Chondrocyte (in vitro differentiated cells): ENCODE measurements at regions not wholly inside any gene's neighbourhood (a gene's known extent, or its start where the extent isn't known, plus 50 kb on each side); places are given as distances from the start of the nearest gene placed in this dataset.

ENCODE experiments used
- DNase-seq: peaks from one replicate; pipeline ENCODE4 v3.0.0; 2021; ENCODE audit warnings: mixed read lengths, low spot score
- H3K27ac Mint-ChIP-seq: one replicate; pipeline ENCODE4 v1.8.0; 2021; ENCODE audit warnings: mild to moderate bottlenecking, moderate library complexity, mixed read lengths; ENCODE audit not compliant: unreplicated experiment
- H3K27me3 Mint-ChIP-seq: 2 replicates; pipeline ENCODE4 v1.8.0; 2021; ENCODE audit warnings: low read depth, mixed read lengths
- H3K36me3 Mint-ChIP-seq: 2 replicates; pipeline ENCODE4 v1.8.0; 2021; ENCODE audit warnings: low read depth, mixed read lengths
- H3K4me1 Mint-ChIP-seq: 2 replicates; pipeline ENCODE4 v1.8.0; 2021; ENCODE audit warnings: low read depth, mild to moderate bottlenecking, mixed read lengths
- H3K4me3 Mint-ChIP-seq: one replicate; pipeline ENCODE4 v1.8.0; 2021; ENCODE audit warnings: mild to moderate bottlenecking, moderate library complexity, mixed read lengths; ENCODE audit not compliant: unreplicated experiment
- H3K9me3 Mint-ChIP-seq: 2 replicates; pipeline ENCODE4 v1.8.0; 2021; ENCODE audit warnings: low read depth, mixed read lengths
- CTCF ChIP-seq: fragments of 200-600 bp; sonication (generic); IDR thresholded peaks from 2 replicates; pipeline ENCODE4 v1.5.0; 2021; ENCODE audit warnings: antibody characterized with exemption, mild to moderate bottlenecking, moderate library complexity

- Mint-ChIP-seq H3K9me3 (no peaks in the 10 kb centered on the region), H3K27ac (no peak overlapping the region), H3K36me3 (no peaks in the 10 kb centered on the region), H3K4me3 (no peak overlapping the region), H3K27me3 (peaks cover 18% of the 10 kb centered on the region), H3K4me1 (peaks cover 10% of the 10 kb centered on the region)
- DNase-seq: no peak
- no peak for TF ChIP-seq CTCF
Observed at GRCh38 chr20:50405235-50405914, 104.8 kb upstream of the PTPN1 start.

- no peak overlapping the region for H3K27ac Mint-ChIP-seq
- no peaks in the 10 kb centered on the region for H3K9me3 Mint-ChIP-seq
- H3K27me3 Mint-ChIP-seq: peaks cover 18% of the 10 kb centered on the region
- peaks cover 7% of the 10 kb centered on the region for H3K4me1 Mint-ChIP-seq
- no peaks in the 10 kb centered on the region for H3K36me3 Mint-ChIP-seq
- H3K4me3 Mint-ChIP-seq: no peak overlapping the region
- TF ChIP-seq CTCF: no peak
- DNase-seq: no peak
Observed at GRCh38 chr20:50405915-50406609, 104.1 kb upstream of the PTPN1 start.

- DNase-seq: no peak
- Mint-ChIP-seq H3K9me3 (no peaks in the 10 kb centered on the region), H3K27me3 (peaks cover 18% of the 10 kb centered on the region), H3K27ac (no peak overlapping the region), H3K4me1 (peaks cover 7% of the 10 kb centered on the region), H3K36me3 (no peaks in the 10 kb centered on the region), H3K4me3 (no peak overlapping the region)
- TF ChIP-seq CTCF: no peak
Observed at GRCh38 chr20:50406610-50407136, 103.5 kb upstream of the PTPN1 start.

- Mint-ChIP-seq H3K27me3 (peaks cover 15% of the 10 kb centered on the region), H3K9me3 (peaks cover 8% of the 10 kb centered on the region), H3K4me3 (no peak overlapping the region), H3K27ac (no peak overlapping the region), H3K4me1 (peaks cover 7% of the 10 kb centered on the region), H3K36me3 (peaks cover 3% of the 10 kb centered on the region)
- no peak for TF ChIP-seq CTCF
- DNase-seq: no peak
Observed at GRCh38 chr20:50408526-50409364, 101.4 kb upstream of the PTPN1 start.

- DNase-seq: no peak
- Mint-ChIP-seq H3K27ac (no peak overlapping the region), H3K27me3 (peaks cover 7% of the 10 kb centered on the region), H3K4me3 (no peak overlapping the region), H3K9me3 (peaks cover 8% of the 10 kb centered on the region), H3K4me1 (peaks cover 3% of the 10 kb centered on the region), H3K36me3 (peaks cover 3% of the 10 kb centered on the region)
- no peak for TF ChIP-seq CTCF
Observed at GRCh38 chr20:50409495-50409894, 100.7 kb upstream of the PTPN1 start.
